CD8-positive, alpha-beta memory T cell (primary cell): ENCODE measurements at regions not wholly inside any gene's neighbourhood (a gene's known extent, or its start where the extent isn't known, plus 50 kb on each side); places are given as distances from the start of the nearest gene placed in this dataset.

Source experiments
- CTCF ChIA-PET: fragments of 350-600 bp; sonication (Branson Sonifier 250); formaldehyde crosslinking; loops from one replicate; lab custom pipeline; 2021; ENCODE audit warnings: antibody characterized with exemption; lab: Charles Lee
- POLR2A ChIA-PET: fragments of 350-600 bp; sonication (Branson Sonifier 250); formaldehyde crosslinking; loops from one replicate; lab custom pipeline; 2021; ENCODE audit warnings: antibody characterized with exemption; lab: Charles Lee
- DNase-seq, 5 donors: peaks; one replicate each; pipeline versions ENCODE4 v3.0.0 to v3.0.0-alpha.2; 2020 to 2022; ENCODE audit warnings: mixed read lengths in 1 of 5
- H3K27ac ChIP-seq: one replicate; pipeline ENCODE4 v1.7.0; 2013; ENCODE audit warnings: low read depth, mild to moderate bottlenecking, low read length, moderate library complexity
- H3K27me3 ChIP-seq: 2 replicates; pipeline ENCODE4 v1.7.0; 2013; ENCODE audit warnings: low read length, mild to moderate bottlenecking; ENCODE audit not compliant: insufficient read depth, poor library complexity, severe bottlenecking
- H3K36me3 ChIP-seq: 2 replicates; pipeline ENCODE4 v1.7.0; 2013; ENCODE audit warnings: mild to moderate bottlenecking, low read length, moderate library complexity; ENCODE audit not compliant: insufficient read depth
- H3K4me1 ChIP-seq: 2 replicates; pipeline ENCODE4 v1.7.0; 2013; ENCODE audit warnings: mild to moderate bottlenecking, low read length, moderate library complexity; ENCODE audit not compliant: insufficient read depth
- H3K4me3 ChIP-seq: 2 replicates; pipeline ENCODE4 v1.7.0; 2013; ENCODE audit warnings: mild to moderate bottlenecking, low read length
- H3K9me3 ChIP-seq: 2 replicates; pipeline ENCODE4 v1.7.0; 2013; ENCODE audit warnings: mild to moderate bottlenecking, low read length
- H3K27ac Mint-ChIP-seq, 8 donors: one replicate each; pipeline ENCODE4 v1.8.0; 2020 to 2021; ENCODE audit warnings: mixed read lengths in 8 of 8, mild to moderate bottlenecking in 6 of 8, inconsistent platforms in 3 of 8, moderate library complexity in 3 of 8
- H3K27me3 Mint-ChIP-seq, 2 donors: one replicate each; pipeline ENCODE4 v1.8.0; 2020 to 2021; ENCODE audit warnings: mixed read lengths in 2 of 2, mild to moderate bottlenecking in 1 of 2, moderate library complexity in 1 of 2
- H3K36me3 Mint-ChIP-seq, 3 donors: one replicate each; pipeline ENCODE4 v1.8.0; 2020 to 2021; ENCODE audit warnings: mixed read lengths in 3 of 3, inconsistent platforms in 1 of 3, mild to moderate bottlenecking in 1 of 3
- H3K4me1 Mint-ChIP-seq, 3 donors: one replicate each; pipeline ENCODE4 v1.8.0; 2020 to 2021; ENCODE audit warnings: mixed read lengths in 3 of 3, inconsistent platforms in 1 of 3, mild to moderate bottlenecking in 1 of 3
- H3K4me3 Mint-ChIP-seq, 7 donors: one replicate each; pipeline ENCODE4 v1.8.0; 2020 to 2021; ENCODE audit warnings: mixed read lengths in 7 of 7, mild to moderate bottlenecking in 6 of 7, moderate library complexity in 4 of 7, inconsistent platforms in 2 of 7
- H3K9me3 Mint-ChIP-seq, 5 donors: one replicate each; pipeline ENCODE4 v1.8.0; 2020 to 2022; ENCODE audit warnings: mixed read lengths in 5 of 5, mild to moderate bottlenecking in 3 of 5, moderate library complexity in 2 of 5, inconsistent platforms in 1 of 5

DNA sequence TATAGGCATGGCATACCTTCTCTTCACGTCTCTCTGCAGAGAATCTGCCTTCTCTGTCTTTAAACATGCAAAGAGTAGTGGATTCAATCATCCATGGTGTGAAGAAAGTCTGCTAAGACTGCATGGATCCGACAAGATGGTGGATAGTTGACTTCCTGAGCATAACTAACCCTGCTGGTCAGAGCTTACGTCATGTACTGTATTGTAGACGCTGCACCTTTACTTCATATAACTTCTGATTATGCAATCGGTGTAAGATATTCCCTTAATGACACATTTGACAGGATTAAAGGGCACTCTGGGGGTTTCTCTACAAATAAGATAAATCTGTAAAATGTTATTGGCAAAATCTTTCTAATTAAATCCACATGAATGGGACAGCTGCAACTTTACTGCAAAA is 240.3 kb upstream of the NREP start:
- Histone ChIP-seq H3K9me3 (no peaks in the 10 kb centered on the region), H3K4me1 (no peaks in the 10 kb centered on the region), H3K4me3 (no peak overlapping the region), H3K27ac (no peak overlapping the region), H3K27me3 (no peaks in the 10 kb centered on the region), H3K36me3 (no peaks in the 10 kb centered on the region)
- Mint-ChIP-seq H3K4me3 (no peak overlapping the region), H3K36me3 (no peaks in the 10 kb centered on the region), H3K4me1 (no peaks in the 10 kb centered on the region), H3K27me3 (peaks cover 2 to 6% of the 10 kb centered on the region in 2 donors), H3K9me3 (peaks cover 0 to 3% (median 0%) of the 10 kb centered on the region in 5 donors), H3K27ac (no peak overlapping the region)
- DNase-seq, result no peak
- ChIA-PET CTCF (no interaction called here), POLR2A (no interaction called here)

DNA sequence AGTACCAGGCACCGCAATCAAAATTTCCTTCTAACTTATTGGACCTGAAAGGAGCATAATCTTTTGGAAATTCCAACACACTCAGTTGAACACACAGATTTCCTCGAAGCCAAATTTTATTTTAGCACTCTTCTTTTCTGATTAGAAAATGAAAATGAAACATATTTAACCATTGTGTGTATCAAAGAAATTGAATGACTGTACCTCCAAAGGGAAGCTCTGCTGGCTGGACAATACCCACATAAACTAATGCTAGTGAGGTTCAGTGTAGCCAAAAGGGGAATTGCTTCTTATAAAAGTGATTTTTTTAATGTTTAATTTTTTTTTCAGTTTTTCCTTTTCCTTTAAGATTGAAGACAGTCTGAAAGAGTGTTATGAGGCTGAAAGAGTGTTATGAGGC is 239.6 kb upstream of the NREP start:
- no peak for DNase-seq
- CTCF ChIA-PET, result no interaction called here
- H3K9me3 Mint-ChIP-seq, result peaks cover 0 to 5% (median 0%) of the 10 kb centered on the region in 5 donors
- peaks cover 2 to 6% of the 10 kb centered on the region in 2 donors for H3K27me3 Mint-ChIP-seq
- H3K27ac ChIP-seq, result no peak overlapping the region
- H3K4me3 ChIP-seq, result no peak overlapping the region
- H3K4me3 Mint-ChIP-seq, result no peak overlapping the region
- no peaks in the 10 kb centered on the region for H3K36me3 ChIP-seq
- H3K27ac Mint-ChIP-seq, result peak overlapping the region in 1 of 8 donors; percentile 54
- no peaks in the 10 kb centered on the region for H3K27me3 ChIP-seq
- H3K9me3 ChIP-seq, result no peaks in the 10 kb centered on the region
- H3K4me1 Mint-ChIP-seq, result no peaks in the 10 kb centered on the region
- no peaks in the 10 kb centered on the region for H3K36me3 Mint-ChIP-seq
- POLR2A ChIA-PET, result no interaction called here
- H3K4me1 ChIP-seq, result no peaks in the 10 kb centered on the region

DNA sequence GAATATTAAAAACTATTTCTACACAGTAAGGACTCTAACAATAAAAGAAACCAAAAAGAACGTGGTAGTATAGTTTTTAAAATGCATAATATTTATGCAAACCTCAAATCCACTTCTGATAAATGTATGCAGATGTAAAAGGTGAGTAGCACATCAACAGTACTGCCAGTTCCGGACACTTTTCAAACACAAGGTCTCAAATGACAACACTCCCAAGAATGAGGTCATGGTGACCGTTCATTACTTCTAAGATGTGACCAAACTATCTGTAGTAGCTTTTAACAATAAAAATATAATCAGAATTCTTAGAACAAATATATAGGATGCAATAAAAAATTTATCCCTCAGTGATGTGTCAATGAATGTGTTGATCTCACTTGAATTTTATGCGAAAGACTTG is 238.7 kb upstream of the NREP start:
- H3K9me3 ChIP-seq, result no peaks in the 10 kb centered on the region
- H3K27me3 ChIP-seq, result no peaks in the 10 kb centered on the region
- no peak for DNase-seq
- no peaks in the 10 kb centered on the region for H3K4me1 Mint-ChIP-seq
- POLR2A ChIA-PET, result no interaction called here
- H3K4me3 Mint-ChIP-seq, result no peak overlapping the region
- no peak overlapping the region for H3K27ac Mint-ChIP-seq
- CTCF ChIA-PET, result no interaction called here
- no peaks in the 10 kb centered on the region for H3K4me1 ChIP-seq
- no peaks in the 10 kb centered on the region for H3K36me3 Mint-ChIP-seq
- no peaks in the 10 kb centered on the region for H3K36me3 ChIP-seq
- H3K4me3 ChIP-seq, result no peak overlapping the region
- H3K9me3 Mint-ChIP-seq, result peaks cover 0 to 5% (median 0%) of the 10 kb centered on the region in 5 donors
- H3K27ac ChIP-seq, result no peak overlapping the region
- H3K27me3 Mint-ChIP-seq, result peaks cover 2 to 6% of the 10 kb centered on the region in 2 donors

DNA sequence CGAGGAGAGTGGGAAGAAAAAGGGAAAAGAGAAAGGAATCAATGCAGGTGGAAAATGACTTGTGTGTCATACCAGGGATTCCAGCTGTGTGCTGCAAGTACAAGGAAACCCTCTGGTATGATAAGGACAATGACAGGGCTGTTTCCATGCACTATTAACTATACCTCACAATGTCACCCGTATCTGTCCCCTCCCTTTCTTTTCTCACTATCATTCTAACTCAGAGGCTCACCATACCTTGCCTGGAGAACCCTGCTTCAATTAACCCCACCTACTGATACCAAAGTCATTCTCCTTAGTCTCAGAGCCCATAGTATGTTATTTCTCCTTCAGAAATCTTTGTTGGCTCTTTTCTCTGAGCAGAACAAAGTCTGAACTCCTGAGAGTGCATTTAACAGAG is 236.2 kb upstream of the NREP start:
- ChIA-PET CTCF (no interaction called here), POLR2A (no interaction called here)
- Histone ChIP-seq H3K4me1 (no peaks in the 10 kb centered on the region), H3K36me3 (no peaks in the 10 kb centered on the region), H3K9me3 (no peaks in the 10 kb centered on the region), H3K4me3 (no peak overlapping the region), H3K27me3 (no peaks in the 10 kb centered on the region), H3K27ac (no peak overlapping the region)
- H3K36me3 Mint-ChIP-seq, result no peaks in the 10 kb centered on the region
- peaks cover 2 to 4% of the 10 kb centered on the region in 2 donors for H3K27me3 Mint-ChIP-seq
- peak overlapping the region in 1 of 7 donors; percentile 23 for H3K4me3 Mint-ChIP-seq
- no peak overlapping the region for H3K27ac Mint-ChIP-seq
- DNase-seq, result no peak
- peaks cover 0 to 10% (median 3%) of the 10 kb centered on the region in 5 donors for H3K9me3 Mint-ChIP-seq
- H3K4me1 Mint-ChIP-seq, result no peaks in the 10 kb centered on the region

DNA sequence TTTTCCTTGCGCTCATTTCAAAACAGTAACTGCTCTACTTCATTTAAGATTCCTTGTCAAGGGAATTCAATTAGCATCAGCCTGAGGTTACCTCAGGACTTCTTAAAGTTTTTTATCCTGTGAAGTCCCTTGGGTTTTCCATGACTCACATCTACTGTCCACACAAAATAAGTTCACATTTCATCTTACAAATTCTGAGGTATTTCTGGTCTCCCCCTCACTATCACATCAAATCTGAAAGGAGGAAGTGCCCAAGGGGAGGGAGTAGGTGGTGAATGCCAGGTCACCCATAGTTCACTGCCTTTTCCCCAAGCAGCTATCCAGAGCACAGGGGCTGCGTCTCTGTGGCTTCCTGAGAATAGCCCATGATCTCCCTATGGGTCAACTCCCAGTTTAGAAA is 227.1 kb upstream of the NREP start:
- Mint-ChIP-seq H3K36me3 (no peaks in the 10 kb centered on the region), H3K27me3 (no peaks in the 10 kb centered on the region), H3K9me3 (peaks cover 0 to 13% (median 3%) of the 10 kb centered on the region in 5 donors), H3K27ac (no peak overlapping the region), H3K4me1 (no peaks in the 10 kb centered on the region), H3K4me3 (no peak overlapping the region)
- DNase-seq, result no peak
- no peaks in the 10 kb centered on the region for H3K27me3 ChIP-seq
- POLR2A ChIA-PET, result no interaction called here
- H3K4me1 ChIP-seq, result no peaks in the 10 kb centered on the region
- no peaks in the 10 kb centered on the region for H3K36me3 ChIP-seq
- no peak overlapping the region for H3K27ac ChIP-seq
- H3K4me3 ChIP-seq, result no peak overlapping the region
- H3K9me3 ChIP-seq, result no peaks in the 10 kb centered on the region
- CTCF ChIA-PET, result no interaction called here

DNA sequence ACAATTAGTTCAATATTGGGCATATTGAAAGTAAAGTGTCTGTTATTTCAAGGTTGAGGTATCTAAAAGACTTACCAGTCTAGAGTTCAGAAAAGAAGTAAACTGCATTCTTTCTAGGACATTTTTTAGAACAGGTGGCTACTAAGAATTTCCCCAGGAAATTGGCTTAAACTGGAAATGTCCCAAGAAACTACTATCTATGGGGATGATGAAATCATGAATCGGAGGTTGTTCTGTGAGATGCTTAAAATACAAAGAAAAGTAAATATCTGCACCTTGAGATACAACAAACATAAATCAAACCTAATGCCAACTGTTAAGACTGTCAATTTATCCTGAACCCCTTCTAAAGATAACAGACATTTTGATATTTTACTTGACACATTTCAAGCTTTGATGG is 226.5 kb upstream of the NREP start:
- no peaks in the 10 kb centered on the region for H3K36me3 Mint-ChIP-seq
- ChIA-PET POLR2A (no interaction called here), CTCF (no interaction called here)
- Histone ChIP-seq H3K36me3 (no peaks in the 10 kb centered on the region), H3K9me3 (no peaks in the 10 kb centered on the region), H3K4me1 (no peaks in the 10 kb centered on the region), H3K27me3 (no peaks in the 10 kb centered on the region), H3K27ac (no peak overlapping the region), H3K4me3 (no peak overlapping the region)
- H3K4me3 Mint-ChIP-seq, result no peak overlapping the region
- peaks cover 0 to 10% (median 3%) of the 10 kb centered on the region in 5 donors for H3K9me3 Mint-ChIP-seq
- no peaks in the 10 kb centered on the region for H3K4me1 Mint-ChIP-seq
- no peak for DNase-seq
- H3K27ac Mint-ChIP-seq, result no peak overlapping the region
- H3K27me3 Mint-ChIP-seq, result no peaks in the 10 kb centered on the region

DNA sequence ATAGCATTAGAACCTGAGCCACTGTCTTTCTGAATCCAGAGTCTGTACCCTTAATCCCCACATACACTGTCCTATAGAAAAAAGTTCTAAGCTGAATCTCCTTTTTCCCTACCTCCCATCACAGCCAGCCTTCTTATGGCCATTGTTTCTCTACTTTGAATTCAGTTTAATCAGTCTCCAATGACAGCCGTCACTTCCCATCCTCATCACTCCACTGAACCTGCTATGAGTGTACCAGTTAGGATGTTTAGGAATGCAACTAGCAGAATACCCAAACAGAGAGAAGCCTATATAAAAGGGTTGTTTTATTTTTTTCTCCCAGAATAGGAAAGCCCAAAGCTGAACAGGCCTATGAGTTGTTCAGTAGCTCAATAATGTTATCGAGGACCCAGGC is 220.4 kb upstream of the NREP start:
- Histone ChIP-seq H3K36me3 (no peaks in the 10 kb centered on the region), H3K4me3 (no peak overlapping the region), H3K4me1 (no peaks in the 10 kb centered on the region), H3K9me3 (no peaks in the 10 kb centered on the region), H3K27ac (no peak overlapping the region), H3K27me3 (no peaks in the 10 kb centered on the region)
- POLR2A ChIA-PET, result no interaction called here
- no peak for DNase-seq
- no peaks in the 10 kb centered on the region for H3K36me3 Mint-ChIP-seq
- no peak overlapping the region for H3K27ac Mint-ChIP-seq
- H3K27me3 Mint-ChIP-seq, result no peaks in the 10 kb centered on the region
- CTCF ChIA-PET, result no interaction called here
- H3K9me3 Mint-ChIP-seq, result no peaks in the 10 kb centered on the region
- H3K4me1 Mint-ChIP-seq, result no peaks in the 10 kb centered on the region
- H3K4me3 Mint-ChIP-seq, result no peak overlapping the region

DNA sequence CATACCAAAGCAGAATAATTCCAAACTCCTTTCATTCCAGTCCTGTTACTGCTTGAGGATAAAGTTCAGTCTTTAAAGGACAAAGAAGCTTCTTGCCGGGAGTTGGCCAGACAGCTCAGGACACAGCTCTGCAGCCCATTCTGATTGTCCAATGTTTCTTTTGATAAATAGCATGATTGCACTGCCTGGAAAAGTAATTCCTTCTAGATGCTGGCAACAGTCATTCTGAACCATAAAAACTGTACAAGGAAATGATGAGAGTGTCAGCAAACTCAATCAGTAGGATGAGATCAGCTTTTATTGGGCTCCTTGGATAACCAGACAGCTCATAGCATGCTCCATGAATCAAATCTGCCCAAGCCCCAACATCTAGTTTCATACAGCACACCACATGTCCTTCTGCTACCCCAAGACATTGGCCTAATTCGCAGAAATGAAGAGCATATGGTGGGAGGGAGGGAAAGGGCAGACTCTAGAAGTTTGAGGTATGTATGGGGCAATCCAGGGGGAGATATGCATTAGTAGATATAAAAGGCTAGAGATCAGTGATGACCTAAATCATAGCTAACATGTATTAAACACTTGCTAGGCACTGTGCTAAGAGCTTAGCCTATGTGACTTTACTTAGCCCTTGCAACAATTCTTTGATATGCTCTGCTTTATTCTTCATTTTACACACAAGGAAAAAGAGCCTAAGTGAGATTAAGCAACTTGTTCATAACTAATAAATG is 219.9 kb upstream of the NREP start:
- Histone ChIP-seq H3K27me3 (no peaks in the 10 kb centered on the region), H3K27ac (no peak overlapping the region), H3K4me3 (no peak overlapping the region), H3K36me3 (no peaks in the 10 kb centered on the region), H3K9me3 (no peaks in the 10 kb centered on the region), H3K4me1 (no peaks in the 10 kb centered on the region)
- no peaks in the 10 kb centered on the region for H3K4me1 Mint-ChIP-seq
- H3K27me3 Mint-ChIP-seq, result no peaks in the 10 kb centered on the region
- ChIA-PET CTCF (no interaction called here), POLR2A (no interaction called here)
- no peak for DNase-seq
- H3K4me3 Mint-ChIP-seq, result no peak overlapping the region
- H3K27ac Mint-ChIP-seq, result no peak overlapping the region
- no peaks in the 10 kb centered on the region for H3K9me3 Mint-ChIP-seq
- no peaks in the 10 kb centered on the region for H3K36me3 Mint-ChIP-seq
